Mesenchymal stem cell (in vitro differentiated cells and primary cell): ENCODE measurements at regions not wholly inside any gene's neighbourhood (a gene's known extent, or its start where the extent isn't known, plus 50 kb on each side); places are given as distances from the start of the nearest gene placed in this dataset.
A peak's percentile ranks its signal among the peaks of the same experiment; 100 is the strongest.

Experiments
- DNase-seq: peaks from one replicate; pipeline ENCODE4 v3.0.0-alpha.2; 2013
- H2AFZ ChIP-seq: one replicate; pipeline ENCODE4 v1.6.1; 2013; ENCODE audit warnings: low read depth, mild to moderate bottlenecking, control low read depth, inconsistent platforms, low read length, moderate library complexity
- H2AK5ac ChIP-seq: 2 replicates; pipeline ENCODE4 v1.6.1; 2013; ENCODE audit warnings: low read length, moderate library complexity, mild to moderate bottlenecking, inconsistent platforms; ENCODE audit not compliant: severe bottlenecking
- H2BK120ac ChIP-seq: one replicate; pipeline ENCODE4 v1.6.1; 2013; ENCODE audit warnings: low read depth, mild to moderate bottlenecking, inconsistent platforms, low read length, moderate library complexity
- H2BK12ac ChIP-seq, 2 experiments: one replicate each; pipeline ENCODE4 v1.6.1; 2013; ENCODE audit warnings: inconsistent platforms in 2 of 2, low read length in 2 of 2, mild to moderate bottlenecking in 2 of 2, moderate library complexity in 2 of 2, control low read depth in 1 of 2
- H2BK15ac ChIP-seq: one replicate; pipeline ENCODE4 v1.6.1; 2013; ENCODE audit warnings: mild to moderate bottlenecking, low read depth, inconsistent platforms; ENCODE audit not compliant: poor library complexity, severe bottlenecking
- H2BK5ac ChIP-seq: 2 replicates; pipeline ENCODE4 v1.6.1; 2013; ENCODE audit warnings: low read depth, mild to moderate bottlenecking, low read length, control low read depth, inconsistent platforms; ENCODE audit not compliant: poor library complexity, severe bottlenecking
- H3K14ac ChIP-seq, 2 experiments: one replicate each; pipeline ENCODE4 v1.6.1; 2013; ENCODE audit warnings: inconsistent platforms in 2 of 2, low read length in 2 of 2, control low read depth in 1 of 2, mild to moderate bottlenecking in 1 of 2, moderate library complexity in 1 of 2
- H3K18ac ChIP-seq, 2 experiments: one replicate each; pipeline ENCODE4 v1.6.1; 2013; ENCODE audit warnings: inconsistent platforms in 2 of 2, low read length in 2 of 2, control low read depth in 1 of 2, low read depth in 1 of 2, mild to moderate bottlenecking in 1 of 2
- H3K23ac ChIP-seq, 2 experiments: one replicate each; pipeline ENCODE4 v1.6.1; 2013; ENCODE audit warnings: inconsistent platforms in 2 of 2, low read length in 2 of 2, mild to moderate bottlenecking in 2 of 2, moderate library complexity in 2 of 2, control low read depth in 1 of 2
- H3K27ac ChIP-seq: 2 replicates; pipeline ENCODE4 v1.5.1; 2013; ENCODE audit warnings: mild to moderate bottlenecking, moderate library complexity, low read length, control low read depth, inconsistent platforms; ENCODE audit not compliant: poor library complexity, severe bottlenecking
- H3K27me3 ChIP-seq, 2 experiments: 2 replicates each; pipeline versions ENCODE4 v1.6.1 to v1.7.0; 2013; ENCODE audit warnings: low read length in 2 of 2, mild to moderate bottlenecking in 2 of 2, moderate library complexity in 2 of 2, control low read depth in 1 of 2, inconsistent platforms in 1 of 2; ENCODE audit not compliant: control insufficient read depth in 1 of 2, insufficient read depth in 1 of 2
- H3K36me3 ChIP-seq, 2 experiments: 2 replicates each; pipeline versions ENCODE4 v1.6.1 to v1.7.0; 2013; ENCODE audit warnings: low read length in 2 of 2, control low read depth in 1 of 2, inconsistent platforms in 1 of 2, low read depth in 1 of 2, mild to moderate bottlenecking in 1 of 2; ENCODE audit not compliant: insufficient read depth in 2 of 2, control insufficient read depth in 1 of 2
- H3K4ac ChIP-seq, 2 experiments: one replicate each; pipeline ENCODE4 v1.6.1; 2013; ENCODE audit warnings: inconsistent platforms in 2 of 2, low read length in 2 of 2, mild to moderate bottlenecking in 2 of 2, moderate library complexity in 2 of 2, control low read depth in 1 of 2, low read depth in 1 of 2
- H3K4me1 ChIP-seq: 2 replicates; pipeline ENCODE4 v1.6.1; 2013; ENCODE audit warnings: low read depth, low read length, control low read depth; ENCODE audit not compliant: control insufficient read depth, insufficient read depth
- H3K4me2 ChIP-seq: 2 replicates; pipeline ENCODE4 v1.6.1; 2013; ENCODE audit warnings: low read length, mild to moderate bottlenecking, inconsistent platforms; ENCODE audit not compliant: poor library complexity, severe bottlenecking
- H3K4me3 ChIP-seq, 2 experiments: 2 replicates each; pipeline versions ENCODE4 v1.5.1 to v1.7.0; 2013; ENCODE audit warnings: low read length in 2 of 2, mild to moderate bottlenecking in 2 of 2, control low read depth in 1 of 2, low read depth in 1 of 2; ENCODE audit not compliant: insufficient read depth in 1 of 2
- H3K79me1 ChIP-seq: replicated peaks from 2 replicates; pipeline ENCODE4 v1.6.1; 2013; ENCODE audit warnings: mild to moderate bottlenecking, control low read depth, low read length, inconsistent platforms; ENCODE audit not compliant: poor library complexity, severe bottlenecking
- H3K9ac ChIP-seq: 2 replicates; pipeline ENCODE4 v1.7.0; 2013; ENCODE audit warnings: mild to moderate bottlenecking, low read length, moderate library complexity
- H3K9me3 ChIP-seq: 2 replicates; pipeline ENCODE4 v1.7.0; 2013; ENCODE audit warnings: mild to moderate bottlenecking, low read length; ENCODE audit not compliant: control insufficient read depth
- H4K8ac ChIP-seq: one replicate; pipeline ENCODE4 v1.6.1; 2013; ENCODE audit warnings: inconsistent platforms, mild to moderate bottlenecking, low read length, moderate library complexity
- H4K91ac ChIP-seq: one replicate; pipeline ENCODE4 v1.6.1; 2013; ENCODE audit warnings: mild to moderate bottlenecking, low read length, inconsistent platforms
- WGBS: methylation state at CpG from one replicate; pipeline ENCODE4 v1.1.7; 2013; ENCODE audit warnings: mixed read lengths; 5-methylcytosine and 5-hydroxymethylcytosine counted together

DNA sequence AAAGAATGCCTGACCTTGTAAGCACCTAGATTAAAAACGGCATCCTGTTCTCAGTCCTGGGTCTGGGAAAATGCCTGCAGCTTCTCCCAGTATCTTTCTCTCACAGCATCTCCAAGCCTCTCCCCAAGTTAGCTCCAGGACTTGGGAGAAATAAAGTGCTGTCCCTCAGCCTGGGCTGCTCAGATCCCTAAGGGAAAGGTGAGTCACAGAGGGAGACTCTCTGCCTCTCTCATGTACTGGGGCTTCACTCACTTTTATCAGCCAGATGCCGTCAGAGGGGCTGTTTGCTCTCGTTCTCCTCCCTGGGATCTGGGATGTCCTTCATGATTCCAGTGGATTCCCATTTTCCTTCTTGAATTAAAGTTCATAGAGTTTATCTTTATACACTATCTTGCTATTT lies 293.6 kb downstream of the COL12A1 start:
- Histone ChIP-seq H3K4ac (no peak overlapping the region), H3K9me3 (no peaks in the 10 kb centered on the region), H3K4me3 (no peak overlapping the region), H3K27ac (no peak overlapping the region), H3K36me3 (no peaks in the 10 kb centered on the region), H3K27me3 (no peaks in the 10 kb centered on the region), H4K8ac (no peak overlapping the region), H3K79me1 (no peaks in the 10 kb centered on the region), H3K14ac (no peak overlapping the region), H2BK15ac (peak overlapping the region; percentile 48), H4K91ac (peak overlapping the region; percentile 39), H3K4me1 (no peaks in the 10 kb centered on the region), H3K4me2 (no peak overlapping the region), H2BK120ac (no peak overlapping the region), H3K23ac (no peak overlapping the region), H2AK5ac (no peak overlapping the region), H3K18ac (no peak overlapping the region), H2BK5ac (no peak overlapping the region), H3K9ac (no peak overlapping the region), H2BK12ac (no peak overlapping the region), H2AFZ (no peak overlapping the region)
- WGBS = 64% methylated on average over 3 of the region's 3 CpGs
- no peak for DNase-seq

DNA sequence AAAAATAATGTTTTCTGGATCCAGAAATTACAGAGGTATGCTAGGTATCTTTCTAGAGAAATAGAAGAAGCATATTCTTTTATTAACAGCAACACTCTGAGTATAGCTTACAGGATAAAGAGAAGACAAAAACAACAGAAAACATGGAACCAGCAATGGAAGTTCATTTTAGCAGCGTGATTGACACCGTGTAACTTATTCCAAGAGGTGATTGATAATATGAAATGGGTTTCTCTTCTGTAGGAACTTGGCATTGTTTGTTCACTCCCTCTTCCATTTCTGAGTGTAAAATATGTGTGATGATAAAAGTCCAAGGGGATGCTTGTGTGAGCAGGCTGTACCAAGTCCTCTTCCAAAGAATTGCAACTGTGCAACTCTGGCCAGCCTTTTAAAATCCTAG lies 303.0 kb downstream of the COL12A1 start:
- no peak overlapping the region for H2BK120ac ChIP-seq
- no peak overlapping the region for H3K23ac ChIP-seq
- H3K27ac ChIP-seq = no peak overlapping the region
- H3K18ac ChIP-seq = no peak overlapping the region
- no peak overlapping the region for H4K8ac ChIP-seq
- H3K14ac ChIP-seq = no peak overlapping the region
- H3K4me2 ChIP-seq = no peak overlapping the region
- H3K4ac ChIP-seq = no peak overlapping the region
- H3K27me3 ChIP-seq = no peaks in the 10 kb centered on the region
- no peak overlapping the region for H2BK12ac ChIP-seq
- DNase-seq = no peak
- 98% methylated on average over 2 of the region's 2 CpGs for WGBS
- peaks cover 31% of the 10 kb centered on the region for H3K9me3 ChIP-seq
- H2BK5ac ChIP-seq = no peak overlapping the region
- H2BK15ac ChIP-seq = no peak overlapping the region
- no peaks in the 10 kb centered on the region for H3K36me3 ChIP-seq
- no peak overlapping the region for H2AFZ ChIP-seq
- H3K4me3 ChIP-seq = no peak overlapping the region
- H4K91ac ChIP-seq = no peak overlapping the region
- H3K9ac ChIP-seq = no peak overlapping the region
- H3K79me1 ChIP-seq = no peaks in the 10 kb centered on the region
- H3K4me1 ChIP-seq = no peaks in the 10 kb centered on the region
- H2AK5ac ChIP-seq = no peak overlapping the region

DNA sequence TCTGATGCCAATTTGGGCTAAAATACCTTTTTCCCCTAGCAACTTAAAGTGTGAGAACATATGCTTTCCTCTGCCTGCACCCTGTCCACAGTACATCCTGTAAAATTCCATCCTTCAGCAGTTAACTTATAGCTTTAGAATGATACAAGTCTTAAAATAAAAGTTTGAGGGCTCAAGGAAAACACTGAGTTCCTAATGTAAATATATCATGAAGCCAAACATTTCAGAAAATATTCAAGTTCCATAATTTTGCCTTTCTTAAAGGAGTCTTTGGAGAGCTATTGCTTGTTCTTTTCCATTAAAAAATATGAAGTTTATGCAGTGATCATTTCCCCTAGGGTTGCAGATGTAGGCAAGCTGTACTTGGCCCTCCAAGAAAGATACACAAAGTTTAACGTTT lies 303.8 kb downstream of the COL12A1 start:
- no peak overlapping the region for H3K14ac ChIP-seq

DNA sequence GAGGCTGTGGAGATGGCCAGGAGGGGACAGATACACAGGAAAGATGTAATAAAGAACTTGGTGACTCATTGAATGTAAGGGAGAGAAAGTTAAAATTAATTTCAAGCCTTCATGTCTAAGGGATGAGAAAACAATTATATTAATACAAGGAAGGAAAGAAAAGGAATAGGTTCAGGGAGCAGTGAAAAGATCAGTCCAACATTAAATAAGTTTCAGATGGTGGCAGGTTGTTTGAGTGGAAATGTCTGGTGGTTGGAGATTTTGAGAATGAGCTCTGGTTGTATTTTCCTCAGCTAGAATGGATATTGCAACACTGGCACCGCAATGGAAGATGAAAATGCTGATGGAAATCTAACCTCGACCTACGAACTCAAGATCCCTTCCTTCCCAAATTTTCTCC lies 304.3 kb downstream of the COL12A1 start:
- Histone ChIP-seq H3K14ac (no peak overlapping the region), H2BK12ac (no peak overlapping the region), H3K27me3 (no peaks in the 10 kb centered on the region), H2AFZ (no peak overlapping the region), H2BK5ac (no peak overlapping the region), H2AK5ac (no peak overlapping the region), H3K36me3 (no peaks in the 10 kb centered on the region), H3K9me3 (peaks cover 40% of the 10 kb centered on the region), H3K4me1 (no peaks in the 10 kb centered on the region), H3K9ac (no peak overlapping the region), H2BK15ac (no peak overlapping the region), H4K91ac (no peak overlapping the region), H3K23ac (no peak overlapping the region), H3K4me3 (no peak overlapping the region), H3K4ac (no peak overlapping the region), H3K18ac (no peak overlapping the region), H3K79me1 (no peaks in the 10 kb centered on the region), H3K4me2 (no peak overlapping the region), H4K8ac (no peak overlapping the region), H3K27ac (no peak overlapping the region), H2BK120ac (no peak overlapping the region)
- DNase-seq = no peak
- no CpG with 5 or more reads among the region's 3 CpGs for WGBS

More for the DNA sequence above, 303.8 kb downstream of the COL12A1 start:
- no peaks in the 10 kb centered on the region for H3K79me1 ChIP-seq
- H3K9me3 ChIP-seq = peaks cover 38% of the 10 kb centered on the region
- no peak overlapping the region for H4K91ac ChIP-seq
- no CpG with 5 or more reads among the region's 1 CpG for WGBS
- H3K4me3 ChIP-seq = no peak overlapping the region
- no peak for DNase-seq
- no peak overlapping the region for H4K8ac ChIP-seq
- no peaks in the 10 kb centered on the region for H3K27me3 ChIP-seq
- H2BK120ac ChIP-seq = no peak overlapping the region
- H3K18ac ChIP-seq = no peak overlapping the region
- H3K9ac ChIP-seq = no peak overlapping the region
- H2BK5ac ChIP-seq = no peak overlapping the region
- no peak overlapping the region for H3K4ac ChIP-seq
- no peak overlapping the region for H2AFZ ChIP-seq
- no peak overlapping the region for H3K4me2 ChIP-seq
- no peak overlapping the region for H3K27ac ChIP-seq
- H3K23ac ChIP-seq = no peak overlapping the region
- no peak overlapping the region for H2BK15ac ChIP-seq
- H3K4me1 ChIP-seq = no peaks in the 10 kb centered on the region
- no peak overlapping the region for H2AK5ac ChIP-seq
- H2BK12ac ChIP-seq = no peak overlapping the region
- H3K36me3 ChIP-seq = no peaks in the 10 kb centered on the region
